ENCODE measurements at regions not wholly inside any gene's neighbourhood (a gene's known extent, or its start where the extent isn't known, plus 50 kb on each side); places are given as distances from the start of the nearest gene placed in this dataset.

DNA sequence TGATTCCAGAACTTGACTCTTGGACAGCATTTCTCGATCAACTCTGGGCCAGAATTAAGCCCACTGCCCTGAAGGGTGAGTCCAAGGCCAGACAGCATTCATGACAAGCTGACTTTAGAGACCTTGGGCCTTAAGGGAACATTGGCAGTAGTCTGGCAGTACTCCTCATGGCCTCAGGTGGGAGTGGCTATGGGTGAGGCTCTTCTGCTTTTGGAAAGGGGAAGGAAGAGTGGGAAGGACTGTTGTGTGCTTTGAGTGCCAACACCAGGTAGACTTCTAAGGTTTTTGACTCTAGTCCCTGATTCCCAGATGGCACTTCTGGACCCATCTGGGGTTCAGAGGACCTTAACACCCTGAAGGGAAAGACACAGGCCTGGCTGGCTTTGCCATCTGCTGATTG, 530.4 kb downstream of the ACTL7B start:
- TF ChIP-seq, protein P1, sequence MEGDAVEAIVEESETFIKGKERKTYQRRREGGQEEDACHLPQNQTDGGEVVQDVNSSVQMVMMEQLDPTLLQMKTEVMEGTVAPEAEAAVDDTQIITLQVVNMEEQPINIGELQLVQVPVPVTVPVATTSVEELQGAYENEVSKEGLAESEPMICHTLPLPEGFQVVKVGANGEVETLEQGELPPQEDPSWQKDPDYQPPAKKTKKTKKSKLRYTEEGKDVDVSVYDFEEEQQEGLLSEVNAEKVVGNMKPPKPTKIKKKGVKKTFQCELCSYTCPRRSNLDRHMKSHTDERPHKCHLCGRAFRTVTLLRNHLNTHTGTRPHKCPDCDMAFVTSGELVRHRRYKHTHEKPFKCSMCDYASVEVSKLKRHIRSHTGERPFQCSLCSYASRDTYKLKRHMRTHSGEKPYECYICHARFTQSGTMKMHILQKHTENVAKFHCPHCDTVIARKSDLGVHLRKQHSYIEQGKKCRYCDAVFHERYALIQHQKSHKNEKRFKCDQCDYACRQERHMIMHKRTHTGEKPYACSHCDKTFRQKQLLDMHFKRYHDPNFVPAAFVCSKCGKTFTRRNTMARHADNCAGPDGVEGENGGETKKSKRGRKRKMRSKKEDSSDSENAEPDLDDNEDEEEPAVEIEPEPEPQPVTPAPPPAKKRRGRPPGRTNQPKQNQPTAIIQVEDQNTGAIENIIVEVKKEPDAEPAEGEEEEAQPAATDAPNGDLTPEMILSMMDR (IDR thresholded peaks at IDR 0.05), result no peak
- TF ChIP-seq POLR2AphosphoS5 (IDR thresholded peaks at IDR 0.05) (no peak), POLR2A (IDR thresholded peaks at IDR 0.05) (no peak)
